Ishikawa (cell line): ENCODE measurements at regions not wholly inside any gene's neighbourhood (a gene's known extent, or its start where the extent isn't known, plus 50 kb on each side); places are given as distances from the start of the nearest gene placed in this dataset.

Source experiments
- EP300 ChIP-seq: IDR thresholded peaks from 2 replicates; pipeline ENCODE4 v1.6.1; 2012; ENCODE audit warnings: borderline replicate concordance
- REST ChIP-seq: IDR thresholded peaks from 2 replicates; pipeline ENCODE4 v1.6.1; 2012; ENCODE audit warnings: low read depth, mild to moderate bottlenecking
- TAF1 ChIP-seq: IDR thresholded peaks from 2 replicates; pipeline ENCODE4 v1.6.1; 2012; ENCODE audit warnings: low read depth, mild to moderate bottlenecking
- TCF12 ChIP-seq: IDR thresholded peaks from 2 replicates; pipeline ENCODE4 v1.6.1; 2012; ENCODE audit warnings: low read depth

- TF ChIP-seq REST, result no peak
- no peak for TF ChIP-seq EP300
- TF ChIP-seq TCF12, result no peak
- TF ChIP-seq TAF1, result no peak
Measured at GRCh38 chr11:25990406-25990805, 341.5 kb upstream of the ANO3 start.
